ENCODE measurements at regions not wholly inside any gene's neighbourhood (a gene's known extent, or its start where the extent isn't known, plus 50 kb on each side); places are given as distances from the start of the nearest gene placed in this dataset.
"Not testable (repeated sequence)": the region's sequence is repeated elsewhere in the genome, so short reads cannot be mapped to it uniquely, and the experiment has no call there.

- intact Hi-C loops (cut with micrococcal nuclease): no loop called here
These were observed 365.4 kb downstream of the ADCYAP1 start for GRCh38 chr18:1270081-1270480.

DNA sequence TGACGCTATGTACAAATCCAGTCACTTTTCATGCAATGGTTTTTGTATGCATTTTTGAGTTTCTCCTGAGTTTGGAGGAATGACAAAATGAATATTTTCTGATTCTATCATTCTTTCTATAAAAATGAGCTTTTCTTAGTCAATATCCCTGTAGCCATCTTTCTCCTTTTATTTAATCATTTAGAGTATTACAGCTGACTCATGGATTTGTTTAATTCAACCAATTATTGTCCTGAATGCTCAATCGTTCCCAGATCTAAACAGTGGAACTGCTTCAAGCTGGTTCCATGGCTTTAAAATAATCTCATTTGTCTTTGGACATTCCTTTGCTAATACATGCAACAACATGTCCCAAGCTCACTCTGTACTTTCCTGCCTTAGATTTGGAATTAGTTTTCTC, 368.8 kb downstream of the ADCYAP1 start:
- intact Hi-C loops (cut with micrococcal nuclease): no loop called here

- intact Hi-C loops (cut with micrococcal nuclease): no loop called here
These were observed 387.5 kb downstream of the ADCYAP1 start for GRCh38 chr18:1292167-1292566.

DNA sequence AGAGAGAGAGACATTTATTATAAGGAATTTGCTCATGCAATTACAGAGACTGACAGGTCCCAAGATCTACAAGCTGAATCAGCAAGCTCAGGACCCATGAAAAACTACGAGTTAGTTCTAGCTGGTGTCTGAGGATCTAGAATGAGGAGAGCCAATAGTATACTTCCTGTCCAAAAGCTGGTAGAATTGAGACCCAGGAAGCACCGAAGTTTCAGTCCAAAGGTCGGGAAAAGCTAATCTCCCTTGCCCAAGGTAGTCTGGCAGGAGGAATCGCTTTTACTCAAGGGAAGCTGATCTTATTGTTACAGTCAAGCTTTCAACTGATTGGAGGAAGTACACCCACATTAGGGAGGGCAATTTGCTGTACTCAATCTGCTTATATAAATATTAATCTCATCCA, 389.6 kb downstream of the ADCYAP1 start:
- intact Hi-C loops (cut with micrococcal nuclease): no loop called here

GRCh38 chr18:1296237-1296636, 391.6 kb downstream of the ADCYAP1 start:
- intact Hi-C loops (cut with micrococcal nuclease): no loop called here

DNA sequence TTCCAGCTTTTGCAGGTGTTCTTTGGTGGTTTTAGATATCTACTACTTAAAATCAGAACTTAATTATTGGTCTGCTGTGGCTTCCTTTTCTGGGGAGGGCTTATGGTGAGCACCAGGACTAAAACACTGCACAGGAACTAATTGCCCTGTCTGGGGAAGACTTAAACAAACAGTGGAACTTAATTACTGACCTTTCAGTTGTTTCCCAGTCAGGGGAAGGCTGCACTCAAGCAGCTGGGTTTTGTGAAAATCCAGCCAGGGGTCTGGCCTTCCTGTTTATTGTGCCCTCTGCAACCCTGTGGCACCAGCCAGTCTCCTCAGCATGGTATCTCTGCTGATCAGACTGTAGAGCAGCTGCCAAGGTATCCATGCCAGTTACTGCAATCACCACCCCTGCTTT, 398.2 kb downstream of the ADCYAP1 start:
- intact Hi-C loops (cut with micrococcal nuclease): no loop called here

GRCh38 chr18:1304392-1304992, 399.8 kb downstream of the ADCYAP1 start:
- intact Hi-C loops (cut with micrococcal nuclease): no loop called here

DNA sequence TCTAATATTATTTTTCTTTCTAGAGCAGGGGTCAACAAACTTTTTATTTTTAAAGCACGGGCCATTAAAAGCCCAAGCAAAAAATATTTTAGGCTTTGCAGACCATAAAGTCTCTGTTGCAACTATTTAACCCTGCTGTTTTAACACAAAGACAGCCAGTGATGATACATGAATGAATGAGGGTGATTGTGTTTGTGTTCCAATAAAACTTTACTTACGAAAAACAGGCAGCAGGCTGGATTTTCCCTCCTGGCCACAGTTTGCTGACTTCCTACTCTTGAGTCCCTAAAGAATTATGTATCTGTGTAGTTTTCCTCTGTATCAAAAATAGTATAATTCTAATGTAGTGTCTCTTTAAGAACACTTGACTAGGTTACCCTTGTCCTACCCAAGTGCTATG, 402.0 kb downstream of the ADCYAP1 start:
- intact Hi-C loops (cut with micrococcal nuclease): no loop called here

DNA sequence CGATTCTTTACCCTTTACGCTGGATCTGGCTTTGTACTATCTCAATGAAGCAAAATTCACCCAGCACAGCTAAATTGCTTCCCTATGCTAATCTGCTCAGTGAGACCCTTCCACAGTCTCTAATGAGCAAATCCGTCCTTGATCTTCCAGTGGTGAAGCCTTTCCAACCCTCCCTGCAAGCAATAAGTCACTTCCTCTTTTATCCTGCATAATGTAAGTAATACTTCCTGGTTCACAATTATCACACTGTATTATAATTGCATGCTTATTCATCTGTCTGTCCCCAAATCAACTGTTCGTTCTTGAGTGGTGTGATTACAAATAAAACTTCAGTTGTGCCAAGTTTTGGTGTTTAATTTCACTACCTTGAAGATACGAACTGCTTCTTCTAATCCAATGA, 404.0 kb downstream of the ADCYAP1 start:
- intact Hi-C loops (cut with micrococcal nuclease): no loop called here

GRCh38 chr18:1311376-1311775, 406.7 kb downstream of the ADCYAP1 start:
- intact Hi-C loops (cut with micrococcal nuclease): no loop called here

GRCh38 chr18:1335345-1335744, 430.7 kb downstream of the ADCYAP1 start:
- intact Hi-C loops (cut with micrococcal nuclease): not testable (repeated sequence)

- intact Hi-C loops (cut with micrococcal nuclease): no loop called here
These were observed 446.3 kb downstream of the ADCYAP1 start for GRCh38 chr18:1350931-1351450.

GRCh38 chr18:1353025-1353424, 448.4 kb downstream of the ADCYAP1 start:
- intact Hi-C loops (cut with micrococcal nuclease): no loop called here

- intact Hi-C loops (cut with micrococcal nuclease): no loop called here
These were observed 453.1 kb downstream of the ADCYAP1 start for GRCh38 chr18:1357724-1358123.

DNA sequence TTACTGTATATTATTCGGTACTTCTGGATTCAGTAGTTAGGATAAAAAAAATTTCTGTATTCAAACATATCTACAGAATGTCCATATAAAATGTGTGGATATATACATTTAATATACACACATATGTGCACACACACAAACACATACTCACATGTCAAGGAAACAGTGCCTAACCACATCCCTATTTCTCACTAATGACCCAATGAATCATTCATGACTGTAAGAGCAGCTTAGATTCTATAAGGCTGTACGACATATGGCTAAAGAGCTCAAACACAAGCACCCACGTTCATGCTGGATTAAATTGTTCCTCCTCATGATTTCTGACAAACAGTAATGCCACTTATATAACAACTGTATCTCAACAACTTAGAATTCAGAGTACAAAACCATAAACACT, 457.3 kb downstream of the ADCYAP1 start:
- intact Hi-C loops (cut with micrococcal nuclease): no loop called here

- intact Hi-C loops (cut with micrococcal nuclease): no loop called here
These were observed 465.9 kb downstream of the ADCYAP1 start for GRCh38 chr18:1370552-1370951.

- intact Hi-C loops (cut with micrococcal nuclease): no loop called here
These were observed 467.1 kb downstream of the ADCYAP1 start for GRCh38 chr18:1371724-1372123.

GRCh38 chr18:1383465-1383864, 478.8 kb downstream of the ADCYAP1 start:
- intact Hi-C loops (cut with micrococcal nuclease): no loop called here

DNA sequence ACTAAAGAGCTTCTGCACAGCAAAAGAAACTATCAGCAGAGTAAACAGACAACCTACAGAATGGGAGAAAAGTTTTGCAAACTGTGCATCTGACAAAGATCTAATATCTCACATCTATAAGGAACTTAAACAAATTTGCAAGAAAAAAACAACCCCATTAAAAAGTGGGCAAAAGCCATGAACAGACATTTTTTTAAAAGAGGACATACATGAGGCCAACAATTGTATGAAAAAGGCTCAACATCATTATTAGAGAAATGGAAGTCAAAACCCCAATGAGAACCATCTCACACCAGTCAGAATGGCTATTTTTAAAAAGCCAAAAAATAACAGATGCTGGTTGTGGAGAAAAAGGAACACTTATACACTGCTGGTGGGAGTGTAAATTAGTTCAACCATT, 483.8 kb downstream of the ADCYAP1 start:
- intact Hi-C loops (cut with micrococcal nuclease): not testable (repeated sequence)

GRCh38 chr18:1392046-1392445, 487.4 kb downstream of the ADCYAP1 start:
- intact Hi-C loops (cut with micrococcal nuclease): no loop called here

GRCh38 chr18:1392865-1393734, 488.4 kb downstream of the ADCYAP1 start:
- intact Hi-C loops (cut with micrococcal nuclease): no loop called here

DNA sequence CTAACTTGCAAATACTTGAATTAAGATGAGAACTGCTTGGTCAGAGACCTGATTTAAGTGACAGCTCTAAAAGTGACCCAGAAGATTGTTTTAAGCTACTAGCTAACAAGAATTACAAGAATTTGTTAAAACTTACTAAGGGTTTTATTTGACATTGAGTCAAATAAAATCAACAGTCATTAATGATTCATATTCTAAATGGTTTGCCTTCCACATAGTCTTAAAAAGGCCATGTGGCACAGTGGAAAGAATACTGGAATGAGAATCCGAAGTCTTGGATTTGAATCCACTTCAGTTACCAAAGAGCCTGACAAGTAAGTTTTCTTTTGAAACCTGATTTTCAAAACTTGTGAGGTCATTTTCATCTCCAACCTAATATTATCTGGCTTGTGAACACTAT, 489.3 kb downstream of the ADCYAP1 start:
- intact Hi-C loops (cut with micrococcal nuclease): no loop called here

GRCh38 chr18:1394426-1394825, 489.8 kb downstream of the ADCYAP1 start:
- intact Hi-C loops (cut with micrococcal nuclease): no loop called here
